Endothelial cell of umbilical vein (primary cell): ENCODE measurements at regions not wholly inside any gene's neighbourhood (a gene's known extent, or its start where the extent isn't known, plus 50 kb on each side); places are given as distances from the start of the nearest gene placed in this dataset.

Source experiments
- BruUV-seq: library from RNA; stranded (reverse); fragments of 400-500 nt; replicated peaks from 2 replicates; lab custom pipeline; 2021; lab: Mats Ljungman, UMichigan
- CTCF ChIA-PET: fragments of 300-600, 350-600 bp; sonication (Branson Sonifier 250); formaldehyde crosslinking; loops from one replicate; lab custom pipeline; 2021; ENCODE audit warnings: antibody characterized with exemption, inconsistent platforms; lab: Charles Lee
- POLR2A ChIA-PET: fragments of 300-600, 350-600 bp; sonication (Branson Sonifier 250); formaldehyde crosslinking; loops from one replicate; lab custom pipeline; 2021; ENCODE audit warnings: antibody characterized with exemption, inconsistent platforms; lab: Charles Lee
- DNase-seq: peaks from one replicate; pipeline ENCODE4 v3.0.0-alpha.2; 2011; ENCODE audit warnings: low read depth, low spot score
- FAIRE-seq: peaks from 2 replicates; lab custom pipeline; 2011; peaks lifted over from hg19 to GRCh38; lab: Jason Lieb, UNC
- H2AFZ ChIP-seq: 2 replicates; pipeline ENCODE4 v1.6.0; 2012; ENCODE audit warnings: low read depth, low read length, control low read depth, inconsistent platforms
- H3K27ac ChIP-seq: 2 replicates; pipeline ENCODE4 v1.5.1; 2011; ENCODE audit warnings: low read depth, mild to moderate bottlenecking, control low read depth, low read length, moderate library complexity; ENCODE audit not compliant: insufficient read depth
- H3K27me3 ChIP-seq, 2 experiments: 2 replicates each; pipeline versions ENCODE4 v1.6.0 to v1.6.1; 2011; ENCODE audit warnings: low read length in 2 of 2, mixed read lengths in 1 of 2; ENCODE audit not compliant: control insufficient read depth in 2 of 2, insufficient read depth in 2 of 2
- H3K36me3 ChIP-seq, 2 experiments: 2 replicates in 1 of 2; 3 replicates in 1 of 2; pipeline ENCODE4 v1.5.1; 2011; ENCODE audit warnings: low read length in 2 of 2, mild to moderate bottlenecking in 1 of 2, moderate library complexity in 1 of 2; ENCODE audit not compliant: control insufficient read depth in 2 of 2, insufficient read depth in 2 of 2; ENCODE audit errors: extremely low read depth in 1 of 2
- H3K4me1 ChIP-seq: 3 replicates; pipeline ENCODE4 v1.5.1; 2011; ENCODE audit warnings: mild to moderate bottlenecking, low read length; ENCODE audit not compliant: control insufficient read depth, insufficient read depth; ENCODE audit errors: extremely low read depth
- H3K4me2 ChIP-seq: 2 replicates; pipeline ENCODE4 v1.6.1; 2011; ENCODE audit warnings: low read length, control low read depth, mixed read lengths; ENCODE audit not compliant: insufficient read depth
- H3K4me3 ChIP-seq, 3 experiments: fragments of 200-600 bp in 1 of 3; sonication (generic), shearing (Covaris generic) in 1 of 3; replicated peaks in 1 of 3; 2 replicates each; pipeline ENCODE4 v1.5.1; 2011 to 2016; ENCODE audit warnings: control low read depth in 3 of 3, low read length in 3 of 3, mild to moderate bottlenecking in 2 of 3, inconsistent platforms in 1 of 3, low read depth in 1 of 3, moderate library complexity in 1 of 3; ENCODE audit not compliant: insufficient read depth in 1 of 3
- H3K79me2 ChIP-seq: 2 replicates; pipeline ENCODE4 v1.6.0; 2012; ENCODE audit warnings: low read length, inconsistent platforms; ENCODE audit not compliant: control insufficient read depth, insufficient read depth
- H3K9ac ChIP-seq: replicated peaks from 2 replicates; pipeline ENCODE3; 2011; ENCODE audit warnings: low read length, control low read depth; ENCODE audit not compliant: insufficient read depth; ENCODE audit errors: extremely low read depth
- H3K9me1 ChIP-seq: replicated peaks from 3 replicates; pipeline ENCODE4 v1.6.0; 2011; ENCODE audit warnings: mild to moderate bottlenecking, low read length; ENCODE audit not compliant: control insufficient read depth, insufficient read depth; ENCODE audit errors: extremely low read depth
- H3K9me3 ChIP-seq: replicated peaks from 2 replicates; pipeline ENCODE4 v1.5.1; 2012; ENCODE audit warnings: low read length, inconsistent platforms; ENCODE audit not compliant: control insufficient read depth, insufficient read depth
- H4K20me1 ChIP-seq: replicated peaks from 2 replicates; pipeline ENCODE3; 2011; ENCODE audit warnings: mild to moderate bottlenecking, low read length; ENCODE audit not compliant: control insufficient read depth, insufficient read depth; ENCODE audit errors: extremely low read depth
- GATA2 ChIP-seq: IDR thresholded peaks from 2 replicates; pipeline ENCODE4 v1.7.0; 2011; ENCODE audit warnings: low read depth, mild to moderate bottlenecking, moderate library complexity, mixed read lengths, low read length; ENCODE audit not compliant: insufficient read length, insufficient read depth
- JUN ChIP-seq: IDR thresholded peaks from 2 replicates; pipeline ENCODE4 v1.6.1; 2011; ENCODE audit warnings: borderline replicate concordance, low read depth; ENCODE audit not compliant: insufficient read length, insufficient read depth
- POLR2A ChIP-seq: IDR thresholded peaks from 2 replicates; pipeline ENCODE4 v1.6.1; 2012; ENCODE audit warnings: low read depth, mild to moderate bottlenecking, control low read depth, low read length
- POLR2AphosphoS5 ChIP-seq: IDR thresholded peaks from 2 replicates; pipeline ENCODE4 v1.6.1; 2012; ENCODE audit warnings: low read depth, mild to moderate bottlenecking, control low read depth, low read length, moderate library complexity; ENCODE audit not compliant: insufficient read depth
- dilution Hi-C: fragments of 300-500 bp; cut with MboI; formaldehyde crosslinking; loops from one replicate; pipeline ENCODE4 v1.15.0; 2019; ENCODE audit warnings: low sequenced_read_pairs; ENCODE audit not compliant: extremely low pct_ligation_motif_present
- intact Hi-C: fragments of 100-400 bp; cut with micrococcal nuclease; formaldehyde crosslinking; loops from one replicate; pipeline ENCODE4 v1.10.0; 2022
- TF ChIP-seq, protein P1 (sequence below), 2 donors: IDR thresholded peaks; 1 replicate in 1 of 2; 2 replicates in 1 of 2; pipeline ENCODE4 v1.5.1; 2011; ENCODE audit warnings: low read length in 2 of 2, mild to moderate bottlenecking in 2 of 2, moderate library complexity in 2 of 2, control low read depth in 1 of 2, inconsistent platforms in 1 of 2, low read depth in 1 of 2; ENCODE audit not compliant: insufficient read depth in 1 of 2; ENCODE audit errors: extremely low read depth in 1 of 2
- TF ChIP-seq, protein P2 (sequence below): IDR thresholded peaks from 2 replicates; pipeline ENCODE4 v1.6.1; 2011; ENCODE audit not compliant: insufficient read depth, insufficient read length

DNA sequence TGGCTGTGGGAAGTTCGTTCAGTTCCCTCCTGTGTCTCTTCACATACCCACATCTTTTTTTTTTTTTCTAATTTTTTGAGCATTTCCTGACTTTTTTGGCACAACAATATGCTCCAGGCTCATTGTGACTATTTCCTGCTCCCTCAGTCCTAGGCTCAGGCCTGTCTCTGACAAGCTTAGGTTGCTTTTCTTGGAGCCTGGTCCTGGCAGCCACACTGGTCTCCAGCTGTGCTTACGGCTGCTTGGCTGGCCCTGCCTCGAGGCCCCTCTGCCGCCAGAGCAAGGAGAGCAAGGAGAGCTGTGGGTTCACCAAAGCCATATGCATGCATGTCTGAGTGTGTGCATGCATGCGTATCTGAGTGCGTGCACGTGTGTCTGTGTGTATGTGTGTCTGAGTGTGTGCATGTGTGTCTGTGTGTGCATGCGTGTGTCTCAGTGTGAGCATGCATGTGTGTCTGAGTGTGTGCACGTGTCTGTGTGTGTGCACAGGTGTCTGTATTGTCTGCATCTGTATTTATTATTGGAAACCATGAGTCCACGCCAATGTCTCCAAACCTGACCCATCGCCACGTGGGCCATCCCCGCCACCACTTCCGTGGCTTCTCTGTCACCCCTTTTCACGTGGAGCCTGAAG is 766.1 kb upstream of the SALL3 start:
- dilution Hi-C loops = no loop called here
- no TSS peak for BruUV-seq
- FAIRE-seq = no peak

More for the DNA sequence above, 766.1 kb upstream of the SALL3 start:
- H3K9me3 ChIP-seq = peaks cover 2% of the 10 kb centered on the region
- no peak overlapping the region for H3K4me3 ChIP-seq
- TF ChIP-seq POLR2AphosphoS5 = no peak
- TF ChIP-seq POLR2A = no peak
- TF ChIP-seq, protein P1, sequence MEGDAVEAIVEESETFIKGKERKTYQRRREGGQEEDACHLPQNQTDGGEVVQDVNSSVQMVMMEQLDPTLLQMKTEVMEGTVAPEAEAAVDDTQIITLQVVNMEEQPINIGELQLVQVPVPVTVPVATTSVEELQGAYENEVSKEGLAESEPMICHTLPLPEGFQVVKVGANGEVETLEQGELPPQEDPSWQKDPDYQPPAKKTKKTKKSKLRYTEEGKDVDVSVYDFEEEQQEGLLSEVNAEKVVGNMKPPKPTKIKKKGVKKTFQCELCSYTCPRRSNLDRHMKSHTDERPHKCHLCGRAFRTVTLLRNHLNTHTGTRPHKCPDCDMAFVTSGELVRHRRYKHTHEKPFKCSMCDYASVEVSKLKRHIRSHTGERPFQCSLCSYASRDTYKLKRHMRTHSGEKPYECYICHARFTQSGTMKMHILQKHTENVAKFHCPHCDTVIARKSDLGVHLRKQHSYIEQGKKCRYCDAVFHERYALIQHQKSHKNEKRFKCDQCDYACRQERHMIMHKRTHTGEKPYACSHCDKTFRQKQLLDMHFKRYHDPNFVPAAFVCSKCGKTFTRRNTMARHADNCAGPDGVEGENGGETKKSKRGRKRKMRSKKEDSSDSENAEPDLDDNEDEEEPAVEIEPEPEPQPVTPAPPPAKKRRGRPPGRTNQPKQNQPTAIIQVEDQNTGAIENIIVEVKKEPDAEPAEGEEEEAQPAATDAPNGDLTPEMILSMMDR (IDR thresholded peaks at IDR 0.05; ENCODE audit: extremely low read depth in 1 of 2, insufficient read depth in 1 of 2, low read depth in 1 of 2, low read length in 2 of 2) = no peak
- no peak for TF ChIP-seq JUN
- TF ChIP-seq, protein P2, sequence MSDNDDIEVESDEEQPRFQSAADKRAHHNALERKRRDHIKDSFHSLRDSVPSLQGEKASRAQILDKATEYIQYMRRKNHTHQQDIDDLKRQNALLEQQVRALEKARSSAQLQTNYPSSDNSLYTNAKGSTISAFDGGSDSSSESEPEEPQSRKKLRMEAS = no peak
- no peak for TF ChIP-seq GATA2
- CTCF ChIA-PET = no interaction called here
- no peak for DNase-seq
- intact Hi-C loops = no loop called here
- POLR2A ChIA-PET = no interaction called here
- no peak overlapping the region for H3K4me2 ChIP-seq
- H3K4me1 ChIP-seq = no peaks in the 10 kb centered on the region
- H4K20me1 ChIP-seq = no peaks in the 10 kb centered on the region
- no peaks in the 10 kb centered on the region for H3K9me1 ChIP-seq
- no peaks in the 10 kb centered on the region for H3K79me2 ChIP-seq
- H3K36me3 ChIP-seq = no peaks in the 10 kb centered on the region
- no peak overlapping the region for H3K27ac ChIP-seq
- H2AFZ ChIP-seq = no peak overlapping the region
- no peak overlapping the region for H3K9ac ChIP-seq
- no peaks in the 10 kb centered on the region for H3K27me3 ChIP-seq
